NCI-H510A treated with DMSO at 0.1 percent for 48 hours (cell line): ENCODE measurements at regions not wholly inside any gene's neighbourhood (a gene's known extent, or its start where the extent isn't known, plus 50 kb on each side); places are given as distances from the start of the nearest gene placed in this dataset.

Source experiments
- DNase-seq: peaks from one replicate; lab custom pipeline; 2025; lab: John Stamatoyannopoulos, UW

GRCh38 chr7:17176371-17177032, 122.0 kb upstream of the AHR start:
- DNase-seq, result no peak

GRCh38 chr7:17178545-17178944, 119.9 kb upstream of the AHR start:
- no peak for DNase-seq

- DNase-seq, result no peak
Observed at GRCh38 chr7:17181482-17181881, 117.0 kb upstream of the AHR start.

GRCh38 chr7:17183630-17184328, 114.7 kb upstream of the AHR start:
- no peak for DNase-seq

DNA sequence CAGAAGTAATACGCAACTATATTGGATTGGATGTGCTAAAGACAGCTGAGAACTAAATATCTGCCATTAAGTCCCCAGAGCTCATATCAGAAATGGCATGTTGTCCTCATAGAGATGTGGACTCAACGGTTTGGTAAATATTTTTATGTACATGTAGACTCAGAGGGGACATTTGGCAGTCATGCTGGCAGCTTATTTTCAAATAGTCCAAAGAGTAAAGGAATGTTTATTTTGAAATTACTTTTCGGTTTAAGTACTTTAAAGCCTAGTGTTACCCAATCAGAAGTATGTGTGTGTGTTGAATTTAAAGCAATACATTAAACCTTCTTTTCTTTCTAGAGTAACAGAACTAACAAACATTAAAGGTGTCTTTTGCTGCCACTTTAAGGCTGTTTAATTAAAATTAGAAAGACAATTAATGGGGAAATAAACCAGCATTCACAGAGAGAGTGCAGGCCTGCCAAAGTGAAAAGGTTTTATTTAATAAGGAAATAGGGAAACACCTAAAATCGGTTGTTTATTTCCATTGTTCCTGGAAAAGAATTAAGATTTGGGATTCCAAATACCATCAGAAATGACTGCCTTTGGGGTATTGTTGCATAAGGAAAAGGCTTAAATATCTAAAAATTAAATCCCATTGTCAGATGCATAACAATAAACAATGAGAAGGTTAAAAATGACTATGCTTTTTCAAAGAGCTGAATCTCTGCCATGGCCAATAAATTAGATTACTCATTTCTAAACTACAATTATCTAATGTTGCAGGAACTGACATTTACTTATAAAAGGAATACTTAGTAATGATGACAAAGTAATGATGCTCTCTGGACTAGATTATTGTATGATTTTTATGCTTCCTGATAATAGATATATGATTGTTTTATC, 113.4 kb upstream of the AHR start:
- DNase-seq, result no peak

GRCh38 chr7:17185690-17186070, 112.8 kb upstream of the AHR start:
- DNase-seq, result no peak

DNA sequence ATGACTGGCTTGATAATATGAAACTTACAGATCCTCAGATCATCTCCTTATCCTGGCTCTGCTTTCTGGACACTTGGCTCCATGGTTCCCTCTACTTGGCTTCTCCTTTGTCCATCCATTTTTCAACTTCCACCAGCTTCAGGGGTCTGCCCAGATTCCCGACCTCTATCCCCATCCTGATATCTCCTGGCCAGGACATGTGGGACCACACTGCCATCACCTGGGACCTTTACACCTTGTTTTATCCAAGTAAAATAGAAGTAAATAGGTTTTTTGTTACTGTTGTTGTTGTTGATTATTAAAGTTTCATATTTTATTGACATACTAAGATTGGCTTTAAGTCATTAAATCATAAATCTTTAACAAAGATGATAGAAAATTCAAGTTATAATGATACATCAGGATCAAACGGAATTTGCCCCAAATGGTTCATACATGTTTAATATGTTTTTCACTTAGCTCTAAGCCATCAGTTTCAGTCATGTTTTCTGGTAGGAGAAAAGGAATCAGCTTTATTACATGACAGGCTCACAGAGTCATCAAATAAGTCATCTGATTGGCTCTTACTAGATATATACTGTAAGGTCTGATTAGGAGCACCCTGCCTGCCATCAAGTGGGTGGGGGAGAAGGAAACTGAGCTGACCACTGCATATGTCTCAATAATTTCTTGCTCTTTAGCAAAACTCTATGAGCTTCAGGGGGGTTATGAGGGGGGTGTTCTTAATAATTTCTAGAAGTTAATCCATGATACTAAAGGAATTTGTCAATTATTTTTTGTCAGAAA, 111.5 kb upstream of the AHR start:
- DNase-seq, result no peak

DNA sequence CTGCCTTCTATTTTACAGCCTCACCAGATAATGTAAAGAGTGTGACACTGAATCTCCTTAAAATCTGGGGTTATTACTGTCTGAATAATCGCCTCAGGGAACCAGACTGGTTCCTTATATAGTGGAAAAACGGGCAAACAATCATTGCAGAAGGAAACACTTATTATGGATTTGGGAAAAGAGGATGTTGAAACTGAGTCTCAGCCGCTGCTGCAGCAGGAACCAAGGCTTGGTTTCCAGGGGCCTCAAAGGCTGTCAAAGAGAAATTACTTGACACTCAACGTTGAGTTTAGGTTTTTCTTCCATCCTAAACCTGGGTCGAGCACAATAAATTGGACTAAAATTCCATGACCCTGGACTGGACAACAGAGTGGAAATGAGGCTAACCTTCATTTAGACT, 103.8 kb upstream of the AHR start:
- DNase-seq, result no peak

GRCh38 chr7:17195576-17195975, 102.9 kb upstream of the AHR start:
- DNase-seq, result no peak

GRCh38 chr7:17205910-17206309, 92.5 kb upstream of the AHR start:
- no peak for DNase-seq

GRCh38 chr7:17206349-17206905, 92.0 kb upstream of the AHR start:
- DNase-seq, result no peak

DNA sequence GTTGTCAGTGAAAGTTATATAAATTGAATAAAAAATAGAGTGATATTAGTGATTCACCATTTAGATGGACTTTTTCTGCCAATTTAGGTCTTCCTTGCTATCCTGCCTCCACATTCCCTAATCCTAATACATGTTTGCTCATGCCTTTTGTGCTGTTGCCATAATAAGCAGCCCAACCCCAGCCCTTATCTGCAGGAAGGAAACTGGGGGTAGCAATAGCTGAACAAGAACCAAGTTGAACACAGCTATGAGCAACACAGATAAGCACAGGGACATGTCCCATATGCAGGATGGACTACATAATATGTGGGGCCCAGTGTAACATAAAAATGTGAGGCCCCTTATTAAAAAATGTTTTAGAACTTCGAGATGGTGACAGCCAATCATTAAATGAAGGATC, 91.2 kb upstream of the AHR start:
- DNase-seq, result no peak

- no peak for DNase-seq
Observed at GRCh38 chr7:17209101-17209500, 89.4 kb upstream of the AHR start.

GRCh38 chr7:17211307-17211836, 87.1 kb upstream of the AHR start:
- DNase-seq, result no peak

DNA sequence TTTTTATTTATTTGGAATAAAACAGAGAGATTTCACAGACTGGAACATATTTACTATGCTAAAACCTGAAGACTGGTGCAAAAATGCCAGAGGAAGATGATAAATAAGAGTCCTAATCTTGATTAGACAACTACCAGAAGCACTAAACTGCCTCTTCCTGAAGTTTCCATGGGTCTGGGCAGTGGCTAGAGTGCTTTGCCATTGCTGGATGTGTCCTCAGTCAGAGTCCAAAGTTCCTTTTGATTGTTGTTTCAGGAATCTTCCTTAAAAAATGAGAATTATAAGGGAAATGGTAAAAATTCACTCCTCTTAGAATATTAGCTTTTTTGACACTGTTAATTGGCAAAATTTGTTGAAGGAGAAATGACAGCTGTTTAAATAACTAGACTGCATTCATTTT, 86.3 kb upstream of the AHR start:
- DNase-seq, result no peak

- DNase-seq, result no peak
Observed at GRCh38 chr7:17227766-17228490, 70.5 kb upstream of the AHR start.

DNA sequence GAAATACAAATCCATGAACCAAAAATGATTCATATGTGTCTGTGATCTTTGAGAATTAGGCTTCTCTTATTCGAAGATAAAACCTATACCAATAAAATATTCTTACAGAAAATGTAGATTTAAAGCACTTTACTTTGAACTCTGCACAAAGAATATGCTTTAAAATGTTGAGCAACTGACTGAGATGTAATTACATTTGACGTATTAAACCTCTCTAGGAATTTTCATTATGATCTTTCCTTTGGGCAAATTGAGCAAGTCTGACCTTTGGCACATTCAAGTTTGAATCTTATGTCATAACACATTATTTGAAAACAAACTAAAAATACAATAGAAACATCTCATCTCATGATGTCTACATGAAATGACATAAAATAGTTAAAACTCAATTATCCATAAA, 69.2 kb upstream of the AHR start:
- no peak for DNase-seq

DNA sequence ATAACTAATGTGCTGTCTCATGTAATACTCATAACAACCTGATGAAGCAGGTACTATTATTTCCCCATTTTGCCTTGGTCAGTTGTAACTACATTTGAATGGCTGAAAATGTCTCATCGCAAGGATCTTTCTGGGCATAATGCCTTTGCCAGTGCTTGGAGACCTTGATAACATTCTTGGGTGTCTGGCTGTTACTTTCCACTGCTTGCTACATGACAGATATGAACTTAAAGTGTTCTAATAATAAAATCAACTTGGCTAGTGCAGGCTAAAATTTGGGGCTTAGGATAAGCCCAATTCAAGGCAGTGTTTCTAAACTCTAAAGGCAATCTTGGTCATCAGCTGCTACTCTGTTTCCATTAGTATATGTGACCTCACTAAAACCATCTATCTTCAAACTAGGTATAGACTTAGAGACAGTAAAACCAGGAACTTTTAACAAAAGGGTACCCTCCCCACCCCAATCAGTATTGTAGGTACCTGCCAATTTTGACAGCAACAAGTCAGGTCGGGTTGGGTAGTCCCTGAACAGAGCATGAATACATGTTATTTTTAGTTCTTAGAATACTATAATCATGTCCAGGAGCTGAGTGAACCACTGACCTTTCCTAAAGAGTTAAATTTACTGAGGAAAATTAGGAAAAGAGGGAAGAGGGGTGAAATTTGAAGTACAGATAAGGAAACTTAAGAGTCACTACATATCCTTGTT, 68.2 kb upstream of the AHR start:
- DNase-seq, result no peak

- no peak for DNase-seq
Observed at GRCh38 chr7:17233603-17234002, 64.8 kb upstream of the AHR start.

DNA sequence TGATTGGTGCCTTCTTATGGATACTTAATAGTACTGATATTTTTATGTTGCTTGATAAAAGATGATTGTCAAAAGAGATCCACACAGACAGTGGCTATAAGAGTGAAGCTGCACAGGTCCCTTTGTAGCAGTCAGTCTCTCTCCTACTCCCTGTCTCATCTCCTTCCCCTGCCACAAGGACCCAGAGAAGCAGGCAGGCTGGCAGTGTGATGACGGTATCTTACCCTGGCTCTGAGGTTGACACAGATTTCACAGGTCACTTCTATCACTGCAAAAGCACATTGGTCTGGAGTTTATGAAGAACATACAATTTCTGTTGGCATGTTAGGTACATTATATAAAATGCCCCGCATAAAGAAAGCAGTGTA, 64.4 kb upstream of the AHR start:
- no peak for DNase-seq
